Nucleus accumbens (tissue), 56 donors: ENCODE measurements at regions not wholly inside any gene's neighbourhood (a gene's known extent, or its start where the extent isn't known, plus 50 kb on each side); places are given as distances from the start of the nearest gene placed in this dataset.
"Not testable (repeated sequence)": the region's sequence is repeated elsewhere in the genome, so short reads cannot be mapped to it uniquely, and the experiment has no call there.

Source experiments
- DNase-seq, 56 donors: peaks; one replicate each; lab custom pipeline; 2025; lab: John Stamatoyannopoulos, UW

- peak in 11 of 56 donors; percentile 16 to 77 (median 41) for DNase-seq
Measured at GRCh38 chr6:26172608-26172968, 85.4 kb downstream of the HFE start.

DNA sequence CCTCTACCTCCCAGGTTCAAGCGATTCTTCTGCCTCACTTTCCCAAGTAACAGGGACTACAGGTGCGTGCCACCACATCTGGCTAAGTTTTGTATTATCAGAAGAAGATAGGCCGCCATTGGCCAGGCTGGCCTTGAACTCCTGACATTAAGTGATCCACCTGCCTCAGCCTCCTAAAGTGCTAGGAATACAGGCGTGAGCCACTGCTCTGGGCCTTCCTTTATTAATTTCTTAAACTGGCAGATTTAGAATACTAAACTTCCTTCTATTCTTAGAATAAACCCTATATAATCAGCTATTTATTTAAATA, 86.6 kb downstream of the HFE start:
- DNase-seq = no peak

GRCh38 chr6:26175033-26175427, 87.8 kb downstream of the HFE start:
- DNase-seq = no peak

DNA sequence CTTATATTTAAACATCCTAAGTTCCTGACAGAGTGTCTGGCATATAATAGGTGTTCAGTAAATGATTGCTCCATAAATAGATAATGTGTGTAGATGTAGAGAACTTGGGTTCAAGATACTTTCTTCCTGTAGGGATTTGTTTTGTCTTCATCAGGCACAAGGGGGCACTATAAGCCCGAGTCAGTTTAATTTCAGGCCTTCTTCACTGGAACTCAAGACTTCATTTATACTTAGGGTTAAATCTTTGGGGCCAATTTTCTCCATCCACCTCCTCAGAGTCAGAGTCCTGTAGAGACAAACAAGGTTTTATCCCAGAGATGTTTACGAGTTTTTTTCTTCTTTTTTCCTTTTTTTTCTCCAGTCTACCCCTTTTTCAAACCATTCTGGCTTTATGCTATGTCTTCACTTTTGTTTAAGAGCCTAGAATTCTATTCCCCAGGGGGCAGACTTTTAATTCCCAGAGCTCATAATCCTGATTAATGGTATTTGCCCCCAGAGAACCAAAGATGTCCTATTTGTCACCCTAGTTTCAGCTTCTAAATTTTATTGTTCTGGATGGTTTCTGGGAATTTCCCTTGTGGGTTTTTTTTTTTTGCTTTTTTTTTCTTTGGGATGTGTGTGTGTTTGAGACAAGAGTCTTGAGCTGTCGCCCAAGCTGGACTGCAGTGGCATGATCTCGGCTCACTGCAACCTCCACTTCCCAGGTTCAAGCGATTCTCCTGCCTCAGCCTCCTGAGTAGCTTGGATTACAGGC, 88.4 kb downstream of the HFE start:
- peak in 8 of 56 donors; percentile 1 to 32 (median 10) for DNase-seq

DNA sequence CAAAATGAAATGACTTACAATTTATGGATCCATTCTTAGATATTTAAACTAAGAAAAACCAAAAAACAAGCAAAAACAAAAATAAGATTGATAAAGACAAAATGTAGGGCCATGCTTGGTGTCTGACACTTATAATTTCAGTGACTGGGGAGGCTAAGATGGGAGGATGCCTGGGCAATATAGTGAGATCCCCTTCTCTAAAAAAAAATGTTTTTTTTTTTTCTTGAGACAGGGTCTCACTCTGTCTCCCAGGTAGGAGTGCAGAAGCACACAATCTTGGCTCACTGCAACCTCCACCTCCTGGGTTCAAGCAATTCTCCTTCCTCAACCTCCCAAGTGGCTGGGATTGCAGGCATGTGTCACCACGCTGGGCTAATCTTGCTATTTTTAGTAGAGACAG, 92.4 kb downstream of the HFE start:
- no peak for DNase-seq

GRCh38 chr6:26180346-26180745, 93.1 kb downstream of the HFE start:
- DNase-seq = no peak

DNA sequence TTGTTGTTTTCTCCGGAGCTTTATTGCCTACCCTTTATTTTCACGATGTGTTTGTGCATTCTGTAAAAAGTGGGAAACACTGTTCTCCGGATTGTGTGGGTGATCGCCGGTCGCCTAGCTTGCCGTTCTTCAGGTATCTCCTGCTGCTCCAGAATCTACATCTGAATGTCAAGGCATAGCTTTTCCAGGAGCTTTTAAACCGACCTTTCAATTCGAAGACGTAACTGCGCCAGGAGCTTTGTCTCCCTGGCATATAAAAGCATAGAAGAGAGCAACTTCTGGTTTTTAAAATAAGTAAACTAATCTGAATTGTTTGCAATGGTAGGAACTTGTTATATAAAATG, 96.0 kb downstream of the HFE start:
- peak in 13 of 56 donors; percentile 30 to 82 (median 48) for DNase-seq

DNA sequence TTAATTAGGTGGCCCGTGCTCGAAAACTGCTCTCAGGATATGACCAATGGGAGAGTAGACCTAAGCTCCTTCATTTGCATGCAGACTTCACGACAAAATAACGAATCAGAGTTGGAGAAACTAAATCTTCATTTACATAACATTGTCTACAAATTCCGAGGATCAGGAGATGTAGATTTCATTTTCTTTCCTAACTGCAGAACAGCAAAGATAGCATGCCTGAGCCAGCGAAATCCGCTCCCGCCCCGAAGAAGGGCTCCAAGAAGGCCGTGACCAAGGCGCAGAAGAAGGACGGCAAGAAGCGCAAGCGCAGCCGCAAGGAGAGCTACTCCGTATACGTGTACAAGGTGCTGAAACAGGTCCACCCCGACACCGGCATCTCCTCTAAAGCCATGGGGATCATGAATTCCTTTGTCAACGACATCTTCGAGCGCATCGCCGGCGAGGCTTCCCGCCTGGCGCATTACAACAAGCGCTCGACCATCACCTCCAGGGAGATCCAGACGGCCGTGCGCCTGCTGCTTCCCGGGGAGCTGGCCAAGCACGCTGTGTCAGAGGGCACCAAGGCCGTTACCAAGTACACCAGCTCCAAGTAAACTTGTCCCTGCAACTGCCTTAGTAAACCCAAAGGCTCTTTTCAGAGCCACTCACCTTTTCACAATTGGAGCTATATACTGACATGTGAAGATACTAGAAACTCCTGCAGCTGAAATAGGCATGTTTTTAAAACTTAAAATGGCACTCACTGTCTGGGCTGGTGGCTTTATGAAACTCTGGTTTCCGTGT, 96.5 kb downstream of the HFE start:
- DNase-seq = peak in 51 of 56 donors; percentile 18 to 82 (median 53)

GRCh38 chr6:26184367-26184891, 97.2 kb downstream of the HFE start:
- no peak for DNase-seq

DNA sequence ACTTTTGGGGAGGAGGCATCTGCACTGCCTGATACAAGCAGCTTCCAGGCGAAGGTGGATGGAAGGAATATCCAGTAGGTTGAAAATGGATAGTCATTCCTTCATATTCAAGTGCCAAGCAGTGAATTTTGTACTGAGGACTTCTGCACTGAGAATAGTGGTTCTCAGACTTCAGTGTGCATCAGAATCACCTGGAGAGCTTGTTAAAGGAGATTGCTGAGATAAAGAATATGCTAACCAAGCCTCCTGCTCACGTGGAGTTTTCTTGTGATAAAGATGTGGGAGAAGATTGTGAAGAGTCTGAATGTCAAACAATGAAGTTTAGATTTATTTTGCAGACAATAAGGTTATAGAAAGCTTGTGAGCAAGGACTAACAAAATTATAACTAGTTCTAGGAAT, 97.8 kb downstream of the HFE start:
- DNase-seq = no peak

DNA sequence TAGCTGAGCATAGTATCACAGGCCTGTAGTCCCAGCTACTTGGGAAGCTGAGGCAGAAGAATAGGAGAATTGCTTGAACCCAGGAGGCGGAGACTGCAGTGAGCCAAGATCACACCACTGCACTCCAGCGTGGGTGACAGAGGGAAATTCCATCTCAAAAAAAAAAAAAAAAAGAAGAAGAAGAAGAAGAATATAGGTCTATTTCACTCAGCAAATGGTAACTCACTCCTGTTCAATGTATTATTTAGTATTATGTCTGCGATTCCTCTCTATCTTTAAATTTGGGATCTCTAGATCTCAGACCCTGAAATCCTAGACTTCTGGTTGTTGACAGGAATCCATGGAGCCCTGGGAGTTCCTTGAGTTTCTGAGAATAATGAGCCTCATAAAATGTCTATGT, 98.6 kb downstream of the HFE start:
- DNase-seq = no peak

DNA sequence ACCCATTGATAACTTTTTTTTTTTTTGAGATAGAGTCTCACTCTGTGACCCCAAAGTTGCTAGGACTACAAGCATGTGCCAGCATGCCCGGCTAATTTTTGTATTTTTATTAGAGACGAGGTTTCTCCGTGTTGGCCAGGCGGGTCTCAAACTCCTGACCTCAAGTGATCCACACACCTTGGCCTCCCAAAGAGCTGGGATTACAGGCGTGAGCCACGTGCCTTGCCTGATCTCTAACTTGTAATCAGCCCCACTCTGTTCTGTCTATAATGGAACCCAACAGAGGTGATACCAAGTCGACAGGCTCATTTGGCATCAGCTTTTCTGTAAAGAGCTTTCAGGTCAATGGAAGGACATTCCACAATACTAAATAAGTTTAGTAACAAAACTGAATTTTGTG, 99.4 kb downstream of the HFE start:
- no peak for DNase-seq

- DNase-seq = no peak
Measured at GRCh38 chr6:26187292-26187691, 100.1 kb downstream of the HFE start.

DNA sequence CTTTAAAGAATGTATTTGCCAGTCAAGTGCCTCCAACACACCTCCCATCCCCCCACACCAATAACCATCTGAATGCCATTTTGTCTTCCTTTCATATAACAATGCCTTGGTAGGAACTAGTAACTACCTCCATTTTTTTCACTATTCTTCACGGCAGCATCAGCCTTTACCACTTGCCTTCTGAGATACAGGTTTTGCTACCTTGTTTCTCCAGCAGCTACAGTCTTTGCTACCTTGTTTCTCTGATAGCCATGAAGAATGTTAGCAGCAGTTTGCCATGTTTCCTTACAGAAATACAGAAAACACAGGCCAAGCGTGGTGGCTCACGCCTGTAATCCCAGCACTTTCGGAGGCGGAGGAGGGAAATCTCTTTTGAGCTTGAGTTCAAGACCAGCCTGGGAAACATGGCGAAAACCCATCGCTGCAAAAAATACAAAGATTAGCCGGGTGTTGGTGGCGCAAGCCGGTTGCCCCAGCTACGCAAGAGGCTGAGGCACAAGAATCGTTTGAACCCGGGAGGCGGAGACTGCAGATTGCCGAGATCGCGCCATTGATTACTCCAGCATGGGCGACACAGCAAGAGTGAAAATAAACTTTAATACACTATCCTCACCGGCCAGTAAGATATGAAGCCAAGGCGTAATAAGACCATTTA, 100.9 kb downstream of the HFE start:
- peak in 4 of 56 donors; percentile 26 to 47 (median 33) for DNase-seq

GRCh38 chr6:26191512-26191911, 104.3 kb downstream of the HFE start:
- not testable (repeated sequence) for DNase-seq

DNA sequence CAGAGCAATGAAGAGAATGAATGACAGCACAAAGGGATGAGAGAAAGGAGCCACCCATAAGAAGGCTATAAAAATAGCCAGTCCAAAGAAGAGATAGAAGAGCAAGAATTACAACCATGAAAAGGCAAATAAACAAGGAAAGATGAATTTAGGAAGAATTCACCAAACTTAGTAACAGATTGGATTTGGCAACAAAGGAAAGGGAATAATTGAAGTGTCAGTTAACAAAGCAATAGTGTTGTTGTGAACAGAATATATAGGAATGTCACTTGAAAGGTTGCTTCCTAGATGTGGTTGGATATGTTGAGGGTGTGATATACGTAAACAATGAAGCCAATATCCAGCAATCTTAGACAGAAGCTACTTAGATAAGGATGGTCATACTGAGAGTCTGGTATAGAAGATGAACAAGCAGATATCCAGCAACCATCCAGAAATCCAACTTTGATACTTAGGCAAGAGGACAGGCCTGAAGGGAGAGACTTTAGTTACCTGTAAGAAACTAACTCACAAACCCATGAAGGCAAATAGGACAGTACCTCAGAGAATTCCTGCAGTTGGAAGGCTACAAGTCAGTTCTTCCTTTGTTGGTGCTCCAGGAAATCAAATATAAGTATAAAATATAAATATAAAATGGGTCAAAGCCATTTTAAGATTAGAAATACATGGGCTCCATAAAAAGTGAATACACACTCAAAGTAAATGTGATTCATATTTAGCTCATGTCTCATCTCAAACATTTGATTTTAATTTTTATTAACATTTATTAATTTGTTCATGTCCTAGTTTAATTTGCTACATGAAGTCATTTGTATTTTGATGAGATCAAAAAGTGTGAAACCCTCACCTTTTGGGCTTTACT, 106.5 kb downstream of the HFE start:
- no peak for DNase-seq

- no peak for DNase-seq
Measured at GRCh38 chr6:26194329-26194701, 107.1 kb downstream of the HFE start.

DNA sequence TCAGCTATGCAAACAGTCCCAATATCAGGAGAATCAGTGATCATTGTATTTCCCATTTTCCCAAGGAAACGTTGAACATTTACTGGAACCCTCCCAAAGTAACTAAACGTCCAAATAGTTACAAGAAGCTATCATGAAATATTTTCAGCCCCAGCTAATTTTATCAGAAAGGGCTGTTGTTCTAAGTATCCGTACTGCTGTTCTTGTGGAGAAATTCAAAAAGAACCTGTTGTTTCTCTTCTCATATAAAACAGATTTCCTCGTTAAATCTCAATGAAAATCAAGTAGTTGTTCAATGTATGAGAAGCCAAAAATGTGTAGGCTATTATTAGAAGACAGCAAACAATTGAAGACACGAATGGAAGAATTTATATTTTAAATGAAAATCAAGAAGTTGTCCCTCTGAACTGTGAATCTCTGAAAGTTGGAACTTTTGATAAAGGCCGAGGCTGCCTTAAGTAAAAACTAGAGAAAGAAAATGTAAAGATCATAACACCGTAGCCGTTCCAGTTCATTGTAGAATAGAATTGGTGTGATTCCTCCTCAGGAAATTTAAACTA, 107.7 kb downstream of the HFE start:
- no peak for DNase-seq

- peak; percentile 15 to 96 (median 84) for DNase-seq
Measured at GRCh38 chr6:26195376-26195923, 108.2 kb downstream of the HFE start.
